Mucosa of rectum (tissue), 2 donors: ENCODE measurements at regions not wholly inside any gene's neighbourhood (a gene's known extent, or its start where the extent isn't known, plus 50 kb on each side); places are given as distances from the start of the nearest gene placed in this dataset.

Source experiments
- H3K27ac ChIP-seq, 2 donors: one replicate each; pipeline ENCODE4 v1.7.0; 2013; ENCODE audit warnings: inconsistent platforms in 2 of 2, low read depth in 2 of 2, low read length in 2 of 2
- H3K27me3 ChIP-seq, 2 donors: one replicate each; pipeline ENCODE4 v1.7.0; 2013; ENCODE audit warnings: low read length in 2 of 2; ENCODE audit not compliant: control insufficient read depth in 2 of 2, insufficient read depth in 2 of 2
- H3K36me3 ChIP-seq, 2 donors: one replicate each; pipeline ENCODE4 v1.7.0; 2013; ENCODE audit warnings: low read length in 2 of 2; ENCODE audit not compliant: control insufficient read depth in 2 of 2, insufficient read depth in 2 of 2
- H3K4me1 ChIP-seq, 2 donors: one replicate each; pipeline ENCODE4 v1.7.0; 2013; ENCODE audit warnings: low read length in 2 of 2, mild to moderate bottlenecking in 1 of 2; ENCODE audit not compliant: control insufficient read depth in 2 of 2, insufficient read depth in 2 of 2
- H3K4me3 ChIP-seq, 2 donors: one replicate each; pipeline ENCODE4 v1.7.0; 2013; ENCODE audit warnings: low read length in 2 of 2
- H3K9ac ChIP-seq, 2 donors: one replicate each; pipeline ENCODE4 v1.7.0; 2013; ENCODE audit warnings: low read length in 2 of 2, low read depth in 1 of 2, mild to moderate bottlenecking in 1 of 2
- H3K9me3 ChIP-seq, 2 donors: one replicate each; pipeline ENCODE4 v1.7.0; 2013; ENCODE audit warnings: low read length in 2 of 2; ENCODE audit not compliant: control insufficient read depth in 2 of 2
- donor health status: healthy.
- donor health status: Normal muscosa, but diverticular disease.

GRCh38 chr10:2610946-2611345 lies 456.4 kb upstream of the PFKP start:
- no peaks in the 10 kb centered on the region for H3K36me3 ChIP-seq
- H3K9ac ChIP-seq, result no peak overlapping the region
- no peak overlapping the region for H3K4me3 ChIP-seq
- no peak overlapping the region for H3K27ac ChIP-seq
- no peaks in the 10 kb centered on the region for H3K27me3 ChIP-seq
- H3K4me1 ChIP-seq, result no peaks in the 10 kb centered on the region
- H3K9me3 ChIP-seq, result no peaks in the 10 kb centered on the region

- H3K9me3 ChIP-seq, result no peaks in the 10 kb centered on the region
- H3K27me3 ChIP-seq, result no peaks in the 10 kb centered on the region
- no peak overlapping the region for H3K4me3 ChIP-seq
Measured at GRCh38 chr10:2604891-2605290, 462.5 kb upstream of the PFKP start.

GRCh38 chr10:2599571-2599970 lies 467.8 kb upstream of the PFKP start:
- Histone ChIP-seq H3K4me1 (no peaks in the 10 kb centered on the region), H3K9me3 (peaks cover 0 to 2% of the 10 kb centered on the region in 2 donors)

More at GRCh38 chr10:2604891-2605290, 462.5 kb upstream of the PFKP start:
- Histone ChIP-seq H3K36me3 (no peaks in the 10 kb centered on the region), H3K9ac (no peak overlapping the region), H3K27ac (no peak overlapping the region), H3K4me1 (no peaks in the 10 kb centered on the region)

GRCh38 chr10:2592360-2593160 lies 474.8 kb upstream of the PFKP start:
- no peak overlapping the region for H3K4me3 ChIP-seq
- no peaks in the 10 kb centered on the region for H3K27me3 ChIP-seq
- peaks cover 0 to 1% of the 10 kb centered on the region in 2 donors for H3K9me3 ChIP-seq
- H3K36me3 ChIP-seq, result no peaks in the 10 kb centered on the region
- H3K9ac ChIP-seq, result no peak overlapping the region
- H3K27ac ChIP-seq, result no peak overlapping the region
- H3K4me1 ChIP-seq, result no peaks in the 10 kb centered on the region

More at GRCh38 chr10:2599571-2599970, 467.8 kb upstream of the PFKP start:
- no peak overlapping the region for H3K9ac ChIP-seq
- H3K4me3 ChIP-seq, result no peak overlapping the region
- H3K27me3 ChIP-seq, result no peaks in the 10 kb centered on the region
- H3K27ac ChIP-seq, result no peak overlapping the region
- H3K36me3 ChIP-seq, result no peaks in the 10 kb centered on the region

GRCh38 chr10:2589196-2589595 lies 478.2 kb upstream of the PFKP start:
- H3K9me3 ChIP-seq, result no peaks in the 10 kb centered on the region
- no peak overlapping the region for H3K4me3 ChIP-seq
- no peak overlapping the region for H3K9ac ChIP-seq
- no peak overlapping the region for H3K27ac ChIP-seq
- H3K27me3 ChIP-seq, result no peaks in the 10 kb centered on the region
- no peaks in the 10 kb centered on the region for H3K36me3 ChIP-seq
- no peaks in the 10 kb centered on the region for H3K4me1 ChIP-seq

- H3K36me3 ChIP-seq, result no peaks in the 10 kb centered on the region
- no peaks in the 10 kb centered on the region for H3K4me1 ChIP-seq
- H3K27ac ChIP-seq, result no peak overlapping the region
- H3K27me3 ChIP-seq, result no peaks in the 10 kb centered on the region
- no peaks in the 10 kb centered on the region for H3K9me3 ChIP-seq
- no peak overlapping the region for H3K4me3 ChIP-seq
- H3K9ac ChIP-seq, result no peak overlapping the region
Measured at GRCh38 chr10:2584385-2584784, 483.0 kb upstream of the PFKP start.

GRCh38 chr10:2576892-2577291 lies 490.5 kb upstream of the PFKP start:
- no peak overlapping the region for H3K4me3 ChIP-seq
- H3K36me3 ChIP-seq, result no peaks in the 10 kb centered on the region
- H3K27ac ChIP-seq, result no peak overlapping the region
- H3K27me3 ChIP-seq, result no peaks in the 10 kb centered on the region
- no peak overlapping the region for H3K9ac ChIP-seq
- H3K9me3 ChIP-seq, result no peaks in the 10 kb centered on the region
- H3K4me1 ChIP-seq, result no peaks in the 10 kb centered on the region

- Histone ChIP-seq H3K4me1 (no peaks in the 10 kb centered on the region), H3K4me3 (no peak overlapping the region), H3K36me3 (no peaks in the 10 kb centered on the region), H3K9me3 (no peaks in the 10 kb centered on the region), H3K27ac (no peak overlapping the region), H3K27me3 (no peaks in the 10 kb centered on the region), H3K9ac (no peak overlapping the region)
Measured at GRCh38 chr10:2575460-2575859, 491.9 kb upstream of the PFKP start.

GRCh38 chr10:2572611-2573010 lies 494.7 kb upstream of the PFKP start:
- Histone ChIP-seq H3K27me3 (no peaks in the 10 kb centered on the region), H3K9ac (no peak overlapping the region), H3K9me3 (no peaks in the 10 kb centered on the region), H3K36me3 (no peaks in the 10 kb centered on the region), H3K4me1 (no peaks in the 10 kb centered on the region), H3K4me3 (no peak overlapping the region), H3K27ac (no peak overlapping the region)

GRCh38 chr10:2556883-2557282 lies 510.5 kb upstream of the PFKP start:
- Histone ChIP-seq H3K27ac (no peak overlapping the region), H3K36me3 (no peaks in the 10 kb centered on the region), H3K9ac (no peak overlapping the region), H3K4me1 (no peaks in the 10 kb centered on the region), H3K4me3 (no peak overlapping the region), H3K27me3 (no peaks in the 10 kb centered on the region), H3K9me3 (peaks cover 0 to 2% of the 10 kb centered on the region in 2 donors)
